SK-N-SH treated with all-trans-retinoic acid at 6 μM for 48 hours (cell line): ENCODE measurements at regions not wholly inside any gene's neighbourhood (a gene's known extent, or its start where the extent isn't known, plus 50 kb on each side); places are given as distances from the start of the nearest gene placed in this dataset.
A peak's percentile ranks its signal among the peaks of the same experiment; 100 is the strongest.

Experiments
- BACH2 ChIP-seq: fragments of 250-450 bp; sonication (Bioruptor Pico); IDR thresholded peaks from 2 replicates; pipeline ENCODE4 v1.9.0; 2021; ENCODE audit warnings: mild to moderate bottlenecking, borderline replicate concordance
- ESRRG ChIP-seq: fragments of 250-450 bp; sonication (Bioruptor Pico); IDR thresholded peaks from 2 replicates; pipeline ENCODE4 v1.6.1; 2021; ENCODE audit warnings: mild to moderate bottlenecking
- GLIS3 ChIP-seq: fragments of 250-450 bp; sonication (Bioruptor Pico); IDR thresholded peaks from 2 replicates; pipeline ENCODE4 v1.5.0; 2020; ENCODE audit warnings: mild to moderate bottlenecking, moderate library complexity
- PATZ1 ChIP-seq: fragments of 250-450 bp; sonication (Bioruptor Pico); IDR thresholded peaks from 2 replicates; pipeline ENCODE4 v1.8.0; 2020; ENCODE audit warnings: mild to moderate bottlenecking, moderate library complexity, borderline replicate concordance
- ZFP3 ChIP-seq: fragments of 250-450 bp; sonication (Bioruptor Pico); IDR thresholded peaks from 2 replicates; pipeline ENCODE4 v1.5.0; 2020; ENCODE audit warnings: mild to moderate bottlenecking, moderate library complexity
- ZNF8 ChIP-seq: fragments of 450-650 bp; formaldehyde crosslinking; IDR thresholded peaks from 2 replicates; pipeline ENCODE4 v1.5.0; 2020; ENCODE audit warnings: mild to moderate bottlenecking, moderate library complexity
- TF ChIP-seq, protein P1 (sequence below): fragments of 250-450 bp; sonication (Bioruptor Pico); IDR thresholded peaks from 2 replicates; pipeline ENCODE4 v1.8.0; 2021; ENCODE audit warnings: low read depth, mild to moderate bottlenecking, moderate library complexity, borderline replicate concordance
- TF ChIP-seq, protein P2 (sequence below): fragments of 250-450 bp; sonication (Bioruptor Pico); IDR thresholded peaks from 2 replicates; pipeline ENCODE4 v1.5.1; 2021; ENCODE audit warnings: mild to moderate bottlenecking, moderate library complexity
- TF ChIP-seq, protein P3 (sequence below): fragments of 250-450 bp; sonication (Bioruptor Pico); IDR thresholded peaks from 2 replicates; pipeline ENCODE4 v1.5.1; 2020; ENCODE audit warnings: low read depth, mild to moderate bottlenecking, moderate library complexity

DNA sequence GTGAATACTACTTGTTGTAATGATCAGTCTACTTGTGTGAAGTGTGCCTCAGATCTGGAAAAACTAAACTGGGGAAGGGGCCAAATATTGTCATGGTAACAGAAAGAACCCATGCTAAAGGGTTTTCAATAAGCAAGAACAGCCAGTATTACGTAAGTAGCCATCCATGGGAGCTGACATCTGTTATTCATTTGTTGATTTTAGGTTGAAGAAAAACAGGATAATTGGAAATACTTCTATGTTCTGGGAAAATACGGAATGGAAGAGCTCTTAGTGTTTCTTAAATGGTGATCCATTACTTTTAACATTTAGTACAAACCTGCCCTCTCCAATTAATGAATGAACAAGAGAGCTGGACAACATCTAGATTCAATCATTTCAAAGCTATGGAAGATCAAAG, 485.8 kb downstream of the NTRK2 start:
- TF ChIP-seq, protein P1, sequence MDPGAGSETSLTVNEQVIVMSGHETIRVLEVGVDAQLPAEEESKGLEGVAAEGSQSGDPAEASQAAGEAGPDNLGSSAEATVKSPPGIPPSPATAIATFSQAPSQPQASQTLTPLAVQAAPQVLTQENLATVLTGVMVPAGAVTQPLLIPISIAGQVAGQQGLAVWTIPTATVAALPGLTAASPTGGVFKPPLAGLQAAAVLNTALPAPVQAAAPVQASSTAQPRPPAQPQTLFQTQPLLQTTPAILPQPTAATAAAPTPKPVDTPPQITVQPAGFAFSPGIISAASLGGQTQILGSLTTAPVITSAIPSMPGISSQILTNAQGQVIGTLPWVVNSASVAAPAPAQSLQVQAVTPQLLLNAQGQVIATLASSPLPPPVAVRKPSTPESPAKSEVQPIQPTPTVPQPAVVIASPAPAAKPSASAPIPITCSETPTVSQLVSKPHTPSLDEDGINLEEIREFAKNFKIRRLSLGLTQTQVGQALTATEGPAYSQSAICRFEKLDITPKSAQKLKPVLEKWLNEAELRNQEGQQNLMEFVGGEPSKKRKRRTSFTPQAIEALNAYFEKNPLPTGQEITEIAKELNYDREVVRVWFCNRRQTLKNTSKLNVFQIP = no peak
- TF ChIP-seq ZNF8 (CRISPR knock-in tag) = no peak
- TF ChIP-seq PATZ1 (CRISPR knock-in tag) = no peak
- TF ChIP-seq, protein P2, sequence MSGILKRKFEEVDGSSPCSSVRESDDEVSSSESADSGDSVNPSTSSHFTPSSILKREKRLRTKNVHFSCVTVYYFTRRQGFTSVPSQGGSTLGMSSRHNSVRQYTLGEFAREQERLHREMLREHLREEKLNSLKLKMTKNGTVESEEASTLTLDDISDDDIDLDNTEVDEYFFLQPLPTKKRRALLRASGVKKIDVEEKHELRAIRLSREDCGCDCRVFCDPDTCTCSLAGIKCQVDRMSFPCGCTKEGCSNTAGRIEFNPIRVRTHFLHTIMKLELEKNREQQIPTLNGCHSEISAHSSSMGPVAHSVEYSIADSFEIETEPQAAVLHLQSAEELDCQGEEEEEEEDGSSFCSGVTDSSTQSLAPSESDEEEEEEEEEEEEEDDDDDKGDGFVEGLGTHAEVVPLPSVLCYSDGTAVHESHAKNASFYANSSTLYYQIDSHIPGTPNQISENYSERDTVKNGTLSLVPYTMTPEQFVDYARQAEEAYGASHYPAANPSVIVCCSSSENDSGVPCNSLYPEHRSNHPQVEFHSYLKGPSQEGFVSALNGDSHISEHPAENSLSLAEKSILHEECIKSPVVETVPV (CRISPR knock-in tag) = no peak
- TF ChIP-seq ESRRG = no peak
- TF ChIP-seq BACH2 (CRISPR knock-in tag) = no peak
- TF ChIP-seq, protein P3, sequence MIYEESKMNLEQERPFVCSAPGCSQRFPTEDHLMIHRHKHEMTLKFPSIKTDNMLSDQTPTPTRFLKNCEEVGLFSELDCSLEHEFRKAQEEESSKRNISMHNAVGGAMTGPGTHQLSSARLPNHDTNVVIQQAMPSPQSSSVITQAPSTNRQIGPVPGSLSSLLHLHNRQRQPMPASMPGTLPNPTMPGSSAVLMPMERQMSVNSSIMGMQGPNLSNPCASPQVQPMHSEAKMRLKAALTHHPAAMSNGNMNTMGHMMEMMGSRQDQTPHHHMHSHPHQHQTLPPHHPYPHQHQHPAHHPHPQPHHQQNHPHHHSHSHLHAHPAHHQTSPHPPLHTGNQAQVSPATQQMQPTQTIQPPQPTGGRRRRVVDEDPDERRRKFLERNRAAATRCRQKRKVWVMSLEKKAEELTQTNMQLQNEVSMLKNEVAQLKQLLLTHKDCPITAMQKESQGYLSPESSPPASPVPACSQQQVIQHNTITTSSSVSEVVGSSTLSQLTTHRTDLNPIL (CRISPR knock-in tag) = 0 out of 2 replicates have a peak, but pooled peaks have one; percentile 43
- no peak for TF ChIP-seq GLIS3
- no peak for TF ChIP-seq ZFP3 (CRISPR knock-in tag)
